GM21526 (cell line): ENCODE measurements at regions not wholly inside any gene's neighbourhood (a gene's known extent, or its start where the extent isn't known, plus 50 kb on each side); places are given as distances from the start of the nearest gene placed in this dataset.

Experiments
- ATAC-seq: cut with Tn5 transposase; IDR thresholded peaks from one replicate; pipeline ENCODE4 v1.9.1; 2021; ENCODE audit warnings: moderate library complexity; ENCODE audit not compliant: unreplicated experiment, low FRiP score

DNA sequence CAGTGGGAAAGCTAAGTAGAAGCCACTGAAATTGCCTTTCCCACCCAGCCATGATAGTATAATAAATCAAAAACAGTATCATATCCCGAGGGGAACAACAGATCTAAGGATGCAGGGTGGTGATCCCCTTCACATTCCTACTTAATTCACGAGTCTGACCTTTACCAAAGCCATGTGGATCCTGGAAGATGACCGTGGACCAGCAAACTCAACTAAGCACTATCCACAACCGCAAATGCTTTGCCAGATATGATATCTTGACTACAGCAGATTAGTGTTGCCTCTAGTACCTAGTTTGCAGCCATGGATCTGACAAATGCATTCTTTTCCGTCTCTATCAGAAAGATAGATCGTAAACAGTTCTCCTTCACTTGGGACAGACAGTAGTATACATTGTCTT lies 67.3 kb upstream of the IL6 start:
- no peak for ATAC-seq

DNA sequence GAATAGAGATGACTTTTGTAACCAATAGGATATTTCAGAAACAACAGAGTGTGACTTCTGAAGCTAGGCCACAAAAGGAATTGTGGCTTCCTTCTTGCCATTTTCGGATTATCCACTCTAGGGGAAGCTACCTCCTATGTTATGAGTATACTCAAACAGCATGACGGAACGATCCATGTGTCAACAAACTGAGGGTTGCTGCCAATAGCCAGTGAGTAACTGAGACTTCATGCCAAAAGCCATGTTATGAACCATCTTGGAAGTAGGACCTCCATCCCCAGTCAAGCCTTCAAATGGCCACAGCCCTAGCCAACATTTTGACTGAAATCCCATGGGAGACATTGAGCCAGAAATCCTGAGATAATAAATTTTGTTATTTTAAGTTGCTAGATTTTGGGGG lies 69.0 kb upstream of the IL6 start:
- ATAC-seq, result no peak

DNA sequence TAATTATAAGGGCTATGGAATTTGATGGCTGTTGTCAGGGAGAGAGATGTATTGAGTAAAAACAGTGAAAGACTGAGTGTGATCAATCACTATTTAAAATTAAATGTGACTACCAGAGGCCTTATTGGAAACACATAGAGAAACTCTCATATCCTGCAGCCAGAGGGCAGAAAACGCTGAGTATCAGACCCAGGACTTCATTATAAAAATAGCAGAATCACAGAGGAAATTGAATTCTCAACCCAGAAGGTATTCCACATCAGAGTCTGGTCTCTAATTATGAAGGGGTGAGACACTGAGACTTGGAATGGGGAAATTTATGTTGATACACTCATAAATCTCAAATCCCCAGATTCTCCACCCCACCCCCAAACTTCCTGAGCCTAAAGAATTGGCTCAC lies 69.5 kb upstream of the IL6 start:
- no peak for ATAC-seq

DNA sequence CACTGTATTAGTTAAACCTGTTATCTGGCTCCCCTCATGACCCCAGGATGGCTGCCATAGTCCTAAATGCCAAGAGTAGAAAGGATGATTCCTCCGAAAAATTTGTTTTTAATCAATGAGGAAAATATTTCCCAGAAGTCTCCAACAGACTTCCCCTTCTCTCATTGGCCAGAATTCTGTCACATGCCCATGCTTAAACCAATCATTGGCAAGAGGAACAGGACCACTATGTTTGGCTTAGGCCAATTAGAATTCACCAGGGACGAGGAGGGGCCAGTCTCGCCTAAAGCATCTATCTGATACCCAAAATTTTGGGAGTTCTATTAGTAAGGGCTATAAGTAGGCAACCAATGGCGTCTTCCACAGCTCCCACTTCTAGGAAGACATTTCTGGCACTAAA lies 71.2 kb upstream of the IL6 start:
- ATAC-seq, result no peak

DNA sequence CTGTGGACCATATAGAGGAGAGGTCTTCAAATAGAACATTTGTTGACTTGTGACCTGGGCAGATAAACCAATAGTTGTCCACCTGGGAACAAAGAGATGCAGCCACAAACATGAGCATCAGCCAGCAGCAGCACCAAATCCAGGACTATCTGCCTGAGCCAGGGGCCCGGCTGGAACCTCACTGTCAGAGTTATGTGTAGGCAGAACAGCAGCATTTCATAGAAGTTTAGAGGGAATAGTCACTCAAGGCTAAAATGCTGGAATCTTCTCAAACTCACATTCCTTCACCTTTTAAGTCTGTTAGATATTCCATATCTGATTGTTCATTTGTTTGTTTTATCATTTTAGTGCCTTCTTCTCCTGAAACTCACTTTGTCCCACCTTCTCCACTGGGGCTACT lies 72.2 kb upstream of the IL6 start:
- no peak for ATAC-seq

DNA sequence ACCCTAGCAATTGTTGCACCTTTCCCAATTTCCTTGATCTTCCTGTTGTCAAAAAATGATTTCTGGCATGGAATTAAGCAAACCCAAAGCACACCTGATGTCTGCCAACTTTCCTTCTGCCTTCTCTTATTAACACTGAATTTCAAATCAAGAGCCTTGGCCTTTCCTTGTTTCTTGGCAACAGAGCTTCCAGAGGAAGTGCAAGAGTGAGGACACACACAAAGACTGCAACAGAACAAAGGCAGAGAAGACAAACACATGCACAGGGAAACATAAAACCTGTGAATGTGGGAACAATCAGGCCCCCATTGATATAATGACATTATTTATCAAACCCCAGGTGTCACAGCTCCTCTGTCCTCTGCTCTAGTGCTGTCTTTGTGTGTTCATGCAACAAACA lies 73.0 kb upstream of the IL6 start:
- ATAC-seq, result no peak

DNA sequence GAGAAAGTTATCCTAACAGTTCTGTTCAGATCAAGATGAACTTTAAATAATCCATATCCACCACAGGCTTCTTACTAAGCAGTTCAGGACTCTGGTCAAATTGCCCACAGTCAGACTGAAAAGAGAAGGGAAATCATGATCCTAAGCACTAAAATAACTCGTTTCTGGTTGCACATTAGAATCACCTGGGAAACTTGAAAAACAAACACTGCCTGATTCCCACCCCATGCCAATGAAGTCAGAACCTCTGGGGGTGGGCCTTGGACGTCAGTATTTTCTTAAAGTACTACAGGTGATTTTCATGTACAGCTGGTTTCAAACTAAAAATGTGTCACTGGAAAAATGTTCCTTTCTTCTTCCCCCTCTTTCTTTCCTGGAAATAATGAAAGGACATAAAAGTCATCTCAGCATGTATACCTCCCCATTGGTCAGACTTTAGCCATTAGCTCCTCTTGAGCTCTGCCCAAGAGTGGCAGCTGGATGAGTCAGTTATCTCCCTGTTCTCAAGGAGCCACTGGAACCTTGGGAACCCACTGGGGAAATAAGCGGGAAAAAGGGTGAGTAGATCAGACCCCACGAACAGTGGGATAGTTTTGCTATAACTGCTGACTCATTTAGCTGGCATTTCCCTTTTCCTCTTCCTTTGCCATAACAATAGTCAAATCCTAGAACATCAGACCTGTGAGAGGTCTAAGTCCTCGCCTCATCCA lies 75.3 kb upstream of the IL6 start:
- no peak for ATAC-seq

DNA sequence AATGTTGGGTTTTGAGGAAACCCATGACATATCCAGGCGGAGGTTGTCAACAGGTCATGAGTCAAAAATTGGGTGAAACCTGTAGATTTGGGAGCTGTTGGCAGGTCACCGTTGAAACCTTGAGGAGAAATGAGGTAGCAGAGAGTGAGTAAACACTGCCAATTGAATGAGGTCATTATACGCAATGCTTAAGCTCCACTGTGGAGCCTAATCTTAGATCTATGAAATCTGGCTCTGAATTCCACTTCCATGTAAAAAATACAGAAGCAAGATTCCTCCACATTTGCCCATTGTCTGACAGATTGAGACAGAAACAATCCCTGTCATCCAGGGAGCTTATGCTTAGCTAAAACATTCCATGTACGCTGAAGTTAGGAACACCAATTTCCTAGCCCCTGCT lies 76.0 kb upstream of the IL6 start:
- no peak for ATAC-seq

DNA sequence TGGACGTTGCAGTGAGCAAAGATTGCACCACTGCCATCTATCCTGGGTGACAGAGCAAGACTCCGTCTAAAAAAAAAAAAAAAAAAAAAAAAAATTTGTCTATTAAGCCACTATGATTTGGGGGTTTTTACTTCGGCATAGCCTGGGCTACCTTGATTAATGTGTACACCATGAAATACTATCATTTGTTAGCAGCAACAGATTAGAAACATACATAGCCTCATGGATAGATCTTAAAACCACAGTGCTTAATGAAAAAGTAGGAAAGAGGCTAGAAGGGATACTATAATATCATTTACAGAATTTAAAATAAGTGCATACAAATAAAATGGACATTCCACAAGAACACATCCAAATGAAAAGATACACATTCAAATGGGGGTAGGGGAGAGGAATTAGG lies 77.3 kb upstream of the IL6 start:
- no peak for ATAC-seq

DNA sequence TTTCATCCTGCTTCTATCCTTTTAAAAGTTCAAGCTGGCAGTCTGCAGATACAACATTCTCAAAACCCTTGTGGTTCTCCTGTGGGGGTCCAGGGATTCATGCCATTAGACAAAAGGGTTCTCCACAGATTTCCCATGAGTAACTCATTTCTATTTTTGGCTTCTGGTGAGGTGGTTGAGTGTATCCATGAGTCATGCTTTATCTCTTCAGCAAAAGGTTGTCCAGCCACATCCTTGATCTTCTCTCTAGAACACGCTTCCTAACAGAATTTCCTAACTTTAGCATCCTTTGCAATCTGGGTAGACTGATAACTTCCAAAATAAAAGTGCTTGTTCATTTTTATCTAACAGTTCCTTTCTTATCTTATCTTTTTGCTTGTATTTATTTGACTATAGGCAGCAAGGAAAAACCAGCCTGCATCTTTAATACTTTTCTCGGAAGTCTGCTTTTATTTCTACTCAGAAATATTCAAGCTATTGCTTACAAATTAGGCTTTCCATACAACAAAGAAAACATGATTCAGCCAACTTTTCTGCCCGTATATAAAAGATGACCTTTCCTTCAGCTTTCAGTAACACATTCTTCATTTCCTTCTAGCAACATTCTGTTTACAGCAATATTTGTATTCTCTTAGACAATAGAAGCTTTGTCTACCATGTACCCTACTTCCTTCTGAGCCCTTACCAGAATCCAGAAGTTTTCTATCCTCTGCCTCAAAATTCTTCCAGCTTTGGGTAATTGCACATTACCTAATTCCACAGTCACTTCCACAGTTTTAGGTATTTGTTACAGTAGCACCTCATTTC lies 79.3 kb upstream of the IL6 start:
- ATAC-seq, result no peak

DNA sequence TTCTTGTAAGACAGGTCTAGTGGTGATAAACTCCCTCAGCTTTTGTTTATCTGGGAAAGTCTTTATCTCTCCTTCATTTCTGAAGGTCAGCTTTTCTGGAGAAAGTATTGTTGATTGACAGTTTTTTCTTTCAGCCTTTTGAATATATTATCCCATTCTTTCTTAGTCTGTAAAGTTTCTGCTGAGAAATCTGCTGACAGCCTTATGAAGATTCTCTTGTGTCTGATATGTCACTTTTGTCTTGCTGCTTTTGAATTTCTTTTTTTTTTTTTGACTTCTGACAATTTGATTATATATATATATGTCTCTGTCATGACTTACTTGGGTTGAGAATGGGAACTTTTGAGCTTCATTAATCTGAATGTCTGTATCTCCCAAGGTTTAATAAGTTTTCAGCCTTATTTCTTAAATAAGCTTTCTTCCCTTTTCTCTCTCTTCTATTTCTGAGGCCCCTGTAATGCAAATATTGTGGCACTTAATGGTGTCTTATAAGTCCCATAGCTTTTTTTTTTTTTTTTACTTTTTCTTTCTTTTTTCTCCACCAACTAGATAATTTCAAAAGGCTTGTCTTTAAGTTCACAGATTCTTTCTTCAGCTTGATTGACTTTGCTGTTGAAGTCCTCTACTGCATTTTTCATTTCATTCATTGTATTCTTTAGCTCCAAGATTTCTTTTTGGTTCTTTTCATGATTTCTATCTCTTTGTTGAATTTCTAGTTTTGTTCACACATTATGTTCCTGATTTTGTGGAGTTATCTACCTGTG lies 81.4 kb upstream of the IL6 start:
- no peak for ATAC-seq

DNA sequence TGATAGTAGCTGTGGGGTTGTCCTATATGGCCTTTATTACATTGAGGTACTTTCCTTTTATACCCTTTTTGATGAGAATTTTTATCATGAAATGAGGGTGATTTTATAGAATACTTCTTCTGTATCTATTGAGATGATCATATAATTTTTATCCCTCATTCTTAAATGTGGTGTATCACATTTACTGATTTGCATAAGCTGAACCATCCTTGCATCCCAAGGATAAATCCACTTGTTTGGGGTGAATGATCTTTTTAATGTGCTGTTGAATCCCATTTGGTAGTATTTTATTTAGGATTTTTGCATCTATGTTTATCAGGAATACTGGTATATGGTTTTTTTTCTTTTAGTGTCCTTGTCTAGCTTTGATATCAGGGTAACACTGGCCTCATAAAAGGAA lies 84.5 kb upstream of the IL6 start:
- no peak for ATAC-seq

DNA sequence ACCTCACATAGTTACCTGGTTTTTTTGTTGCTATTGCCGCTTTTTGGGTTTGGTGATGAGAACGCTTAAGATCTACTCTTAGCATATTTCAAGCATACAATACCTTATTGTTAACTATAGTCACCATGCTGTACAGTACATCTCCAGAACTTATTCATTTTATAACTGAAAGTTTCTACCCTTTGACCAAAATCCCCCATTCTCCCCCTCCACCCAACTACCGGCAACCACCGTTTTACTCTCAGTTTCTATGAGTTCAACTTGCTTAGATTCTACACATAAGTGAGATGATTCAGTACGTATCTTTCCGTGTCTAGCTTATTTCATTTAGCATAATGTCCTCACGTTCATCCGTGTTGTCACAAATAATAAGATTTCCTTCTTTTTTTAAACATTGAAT lies 86.7 kb upstream of the IL6 start:
- ATAC-seq, result peak; percentile 98

DNA sequence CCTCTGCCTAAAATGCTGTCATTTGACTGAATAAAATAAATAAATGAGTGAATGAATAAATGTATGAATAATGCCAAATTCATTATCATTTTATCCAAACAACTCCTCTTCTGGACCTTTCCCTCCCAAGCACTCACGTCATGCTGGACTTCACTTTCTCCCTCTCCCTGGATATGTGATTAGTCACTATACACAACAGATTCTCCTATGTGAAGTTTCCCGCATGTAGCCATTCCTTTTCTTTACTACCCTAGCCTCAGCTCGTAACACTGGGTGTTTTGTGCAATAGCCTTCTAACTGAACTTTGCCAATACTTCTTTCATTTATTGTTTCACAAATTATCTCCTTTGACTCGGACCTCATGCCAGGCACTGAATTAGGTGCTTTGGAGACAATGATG lies 87.6 kb upstream of the IL6 start:
- no peak for ATAC-seq

DNA sequence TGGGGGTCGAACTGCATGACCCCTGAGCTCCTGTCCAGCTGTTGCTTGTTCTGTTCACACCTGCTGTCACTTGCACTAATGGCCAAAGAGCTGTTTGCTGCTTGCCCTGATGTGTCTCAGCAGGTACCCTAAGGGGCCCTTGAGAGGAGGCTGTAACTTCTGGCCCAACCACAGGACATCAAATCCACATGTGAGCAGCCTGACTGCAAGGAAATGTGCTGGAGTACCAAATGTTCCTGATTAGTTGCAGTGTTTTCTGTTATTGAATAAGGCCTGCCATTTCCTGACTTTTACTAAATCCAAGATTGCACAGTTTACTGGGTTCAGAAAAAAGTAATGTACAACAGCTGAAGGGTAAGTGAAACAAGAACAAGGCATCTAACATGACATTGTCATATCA lies 91.7 kb upstream of the IL6 start:
- no peak for ATAC-seq

DNA sequence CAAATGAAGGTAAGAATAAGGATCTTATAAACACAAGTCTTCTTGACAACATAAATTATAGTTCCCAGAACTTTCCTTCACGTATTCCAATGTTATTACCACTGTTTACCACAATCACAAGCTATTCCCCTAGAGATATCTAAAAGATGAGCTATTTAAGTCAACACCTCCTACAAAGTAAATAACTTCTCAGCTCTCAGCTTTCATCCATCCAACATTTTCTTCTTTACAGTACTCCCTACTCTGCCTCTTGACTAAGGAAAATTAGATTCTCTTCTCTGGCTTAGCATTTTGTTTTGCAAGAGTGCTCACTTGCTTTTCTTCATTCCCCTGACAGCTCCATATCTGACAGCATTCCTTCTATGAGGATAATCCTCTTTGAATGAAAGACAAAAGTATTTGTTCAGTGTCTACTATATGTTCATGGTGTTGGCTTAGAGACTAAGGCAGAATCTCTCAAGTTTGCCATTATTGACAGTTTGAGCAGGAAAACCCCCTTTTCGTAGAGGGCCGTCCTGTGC lies 93.0 kb upstream of the IL6 start:
- no peak for ATAC-seq

DNA sequence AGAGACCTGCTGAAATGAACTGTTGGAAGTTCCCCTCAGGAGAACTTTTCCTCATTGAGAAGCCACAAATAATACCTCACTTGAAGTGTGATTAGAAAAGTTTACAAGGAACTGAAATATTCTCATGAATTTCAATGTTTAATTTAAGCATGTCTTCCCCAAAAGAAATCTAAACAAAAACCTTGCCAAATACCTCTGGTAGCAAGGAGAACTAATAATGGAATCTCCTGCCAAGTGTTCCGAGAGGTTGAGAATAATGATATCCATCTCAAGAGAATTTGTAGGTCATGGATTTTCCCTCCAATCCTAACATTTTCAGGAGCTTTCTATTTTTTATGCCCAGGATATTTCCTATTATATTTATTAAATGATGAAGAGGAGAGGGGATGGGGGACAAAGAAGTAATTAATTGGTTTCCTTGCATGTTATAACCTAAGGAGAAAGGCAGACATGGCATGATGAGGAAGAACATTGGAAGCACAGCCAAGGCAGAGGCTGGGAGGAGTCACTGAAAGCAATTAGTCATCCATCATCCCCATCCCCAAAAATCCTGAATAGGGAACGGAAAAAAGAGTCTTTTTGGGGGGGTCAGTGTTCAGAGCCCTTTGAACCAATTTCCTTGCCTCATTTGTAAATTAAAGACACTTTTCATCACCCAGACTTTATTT lies 93.6 kb upstream of the IL6 start:
- ATAC-seq, result no peak

DNA sequence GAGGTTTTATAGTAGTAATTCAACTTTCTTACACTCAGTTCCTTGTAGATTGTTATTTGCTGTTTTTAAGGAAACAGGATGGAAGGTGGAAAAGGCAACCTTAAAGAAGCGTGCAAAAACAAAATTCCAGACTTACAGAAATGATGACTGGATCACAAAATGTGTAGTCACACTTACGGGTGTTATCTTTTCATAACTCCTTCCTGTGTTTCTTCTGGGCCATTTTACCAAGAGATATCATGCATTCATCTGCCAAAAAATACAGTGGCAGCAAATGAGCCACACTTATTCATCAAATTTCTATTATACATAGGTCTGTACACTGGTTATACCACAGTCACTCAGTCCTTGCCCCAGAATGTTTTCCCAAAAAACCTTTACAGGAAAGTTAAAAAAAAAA lies 94.3 kb upstream of the IL6 start:
- ATAC-seq, result no peak

DNA sequence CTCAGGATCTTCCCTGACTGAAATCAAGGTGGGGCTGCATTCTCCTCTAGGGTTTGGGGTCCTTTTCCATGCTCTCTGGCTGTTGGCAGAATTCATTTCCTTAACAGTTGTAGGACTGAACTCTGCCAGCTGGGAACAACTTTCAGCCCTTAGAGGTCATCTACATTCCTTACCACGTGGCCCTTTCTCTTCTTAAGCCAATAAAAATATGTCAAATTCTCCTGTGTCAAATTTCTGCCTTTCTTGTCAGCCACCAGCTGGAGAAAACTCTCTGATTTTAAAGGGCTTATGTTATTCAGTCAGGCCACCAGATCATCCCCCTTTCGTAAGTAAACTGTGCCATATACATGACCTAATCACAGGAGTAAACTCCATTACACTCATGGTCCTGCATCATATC lies 95.3 kb upstream of the IL6 start:
- ATAC-seq, result no peak

DNA sequence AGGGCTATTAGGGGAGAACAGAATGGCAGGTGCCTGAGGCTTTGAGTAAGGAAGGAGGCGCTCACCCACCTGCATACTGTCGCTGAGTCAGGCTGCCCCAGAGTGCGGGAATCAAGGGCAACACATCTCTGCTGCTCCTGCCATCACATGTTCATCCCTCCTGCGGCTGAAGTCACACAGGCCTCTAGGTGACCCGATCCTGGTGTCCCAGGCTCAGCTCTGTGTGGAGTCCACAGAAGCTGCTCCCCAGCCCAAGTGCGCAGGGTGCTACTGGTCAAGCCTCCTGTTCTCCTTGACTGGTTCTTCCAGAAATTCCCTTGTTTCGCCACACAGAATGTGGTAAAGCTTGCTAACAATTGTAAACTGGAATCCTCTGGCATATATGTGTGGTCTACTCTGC lies 96.9 kb upstream of the IL6 start:
- no peak for ATAC-seq

DNA sequence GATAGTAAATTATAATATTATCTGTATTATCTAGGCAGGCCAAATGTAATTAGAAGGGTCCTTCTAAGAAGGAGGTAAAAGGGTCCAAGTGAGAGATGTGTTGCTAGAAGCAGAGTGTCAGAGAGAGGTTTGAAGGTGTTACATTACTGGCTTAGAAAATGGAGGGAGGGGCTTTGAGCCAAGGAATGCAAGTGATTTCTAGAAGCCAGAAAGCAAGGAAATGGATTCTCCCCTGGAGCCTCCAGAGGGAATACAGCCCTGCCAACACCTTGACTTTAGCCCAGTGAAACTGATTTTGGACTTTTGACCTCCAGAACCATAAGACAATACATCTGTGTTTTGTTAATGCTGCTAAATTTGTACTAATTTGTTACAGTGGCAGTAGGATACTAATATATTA lies 97.9 kb upstream of the IL6 start:
- no peak for ATAC-seq
